Liver (tissue), 8 donors: ENCODE measurements at regions not wholly inside any gene's neighbourhood (a gene's known extent, or its start where the extent isn't known, plus 50 kb on each side); places are given as distances from the start of the nearest gene placed in this dataset.

ENCODE experiments used
- DNase-seq: peaks from one replicate; pipeline ENCODE4 v3.0.0-alpha.2; 2017; ENCODE audit warnings: low spot score
- H3K27ac ChIP-seq, 2 donors: one replicate each; pipeline ENCODE4 v1.7.0; 2013; ENCODE audit warnings: inconsistent platforms in 2 of 2, low read length in 2 of 2, control low read depth in 1 of 2, low read depth in 1 of 2, mild to moderate bottlenecking in 1 of 2
- H3K27me3 ChIP-seq, 4 donors: one replicate each; pipeline versions ENCODE4 v1.6.1 to v1.7.0; 2013; ENCODE audit warnings: low read length in 3 of 4, inconsistent platforms in 1 of 4, mild to moderate bottlenecking in 1 of 4, moderate library complexity in 1 of 4; ENCODE audit not compliant: control insufficient read depth in 4 of 4, insufficient read depth in 4 of 4
- H3K36me3 ChIP-seq, 4 donors: one replicate each; pipeline versions ENCODE4 v1.6.1 to v1.7.0; 2013; ENCODE audit warnings: low read length in 3 of 4, mild to moderate bottlenecking in 3 of 4, low read depth in 1 of 4, moderate library complexity in 1 of 4; ENCODE audit not compliant: control insufficient read depth in 4 of 4, insufficient read depth in 3 of 4
- H3K4me1 ChIP-seq, 4 donors: one replicate each; pipeline versions ENCODE4 v1.6.1 to v1.7.0; 2013; ENCODE audit warnings: low read length in 3 of 4, mild to moderate bottlenecking in 3 of 4, moderate library complexity in 1 of 4; ENCODE audit not compliant: control insufficient read depth in 4 of 4, insufficient read depth in 4 of 4
- H3K4me3 ChIP-seq, 3 donors: one replicate each; pipeline versions ENCODE4 v1.6.1 to v1.7.0; 2013; ENCODE audit warnings: low read length in 3 of 3, control low read depth in 1 of 3, low read depth in 1 of 3, mild to moderate bottlenecking in 1 of 3
- H3K9ac ChIP-seq, 2 donors: one replicate each; pipeline ENCODE4 v1.7.0; 2013; ENCODE audit warnings: low read length in 2 of 2, mild to moderate bottlenecking in 2 of 2, moderate library complexity in 2 of 2, control low read depth in 1 of 2, low read depth in 1 of 2
- H3K9me3 ChIP-seq, 4 donors: one replicate each; pipeline versions ENCODE4 v1.6.1 to v1.7.0; 2013; ENCODE audit warnings: low read length in 3 of 4; ENCODE audit not compliant: control insufficient read depth in 4 of 4
- ATF3 ChIP-seq: IDR thresholded peaks from 2 replicates; pipeline ENCODE4 v1.6.1; 2016; ENCODE audit warnings: antibody characterized with exemption
- EGR1 ChIP-seq, 2 donors: IDR thresholded peaks; 2 replicates each; pipeline ENCODE4 v1.6.1; 2016 to 2018; ENCODE audit warnings: antibody characterized with exemption in 2 of 2, low read depth in 2 of 2
- FOXA1 ChIP-seq: IDR thresholded peaks from 2 replicates; pipeline ENCODE4 v1.6.1; 2016; ENCODE audit warnings: antibody characterized with exemption
- FOXA2 ChIP-seq: IDR thresholded peaks from 2 replicates; pipeline ENCODE4 v1.6.1; 2016; ENCODE audit warnings: antibody characterized with exemption
- GABPA ChIP-seq, 2 donors: IDR thresholded peaks in 1 of 2; conservative IDR thresholded peaks in 1 of 2; 2 replicates each; pipeline ENCODE4 v1.6.1; 2016; ENCODE audit warnings: antibody characterized with exemption in 2 of 2, mild to moderate bottlenecking in 1 of 2, moderate library complexity in 1 of 2
- HNF4A ChIP-seq, 2 donors: conservative IDR thresholded peaks; 2 replicates each; pipeline ENCODE4 v1.6.1; 2016; ENCODE audit warnings: antibody characterized with exemption in 2 of 2, mild to moderate bottlenecking in 2 of 2
- HNF4G ChIP-seq: IDR thresholded peaks from 2 replicates; pipeline ENCODE4 v1.6.1; 2016; ENCODE audit warnings: antibody characterized with exemption
- JUND ChIP-seq, 2 donors: IDR thresholded peaks; 2 replicates each; pipeline ENCODE4 v1.6.1; 2016; ENCODE audit warnings: antibody characterized with exemption in 2 of 2
- MAX ChIP-seq: IDR thresholded peaks from 2 replicates; pipeline ENCODE4 v1.6.1; 2016; ENCODE audit warnings: antibody characterized with exemption
- NR2F2 ChIP-seq: IDR thresholded peaks from 2 replicates; pipeline ENCODE4 v1.6.1; 2016; ENCODE audit warnings: antibody characterized with exemption
- RXRA ChIP-seq, 2 donors: IDR thresholded peaks; 2 replicates each; pipeline ENCODE4 v1.6.1; 2017 to 2018; ENCODE audit warnings: antibody characterized with exemption in 2 of 2, mild to moderate bottlenecking in 1 of 2
- SP1 ChIP-seq: IDR thresholded peaks from 2 replicates; pipeline ENCODE4 v1.6.1; 2018; ENCODE audit warnings: antibody characterized with exemption, mild to moderate bottlenecking
- YY1 ChIP-seq: IDR thresholded peaks from 2 replicates; pipeline ENCODE4 v1.6.1; 2016; ENCODE audit warnings: antibody characterized with exemption, mild to moderate bottlenecking
- ZBTB33 ChIP-seq: IDR thresholded peaks from 2 replicates; pipeline ENCODE4 v1.6.1; 2016; ENCODE audit warnings: antibody characterized with exemption
- WGBS: extraction: QIAGEN DNeasy Blood & Tissue Kit; methylation state at CpG from one replicate; pipeline ENCODE4 v1.1.7; 2013; 5-methylcytosine and 5-hydroxymethylcytosine counted together
- TF ChIP-seq, protein P1 (sequence below): IDR thresholded peaks from 2 replicates; pipeline ENCODE4 v1.6.1; 2016; ENCODE audit warnings: antibody characterized with exemption, mild to moderate bottlenecking
- TF ChIP-seq, protein P2 (sequence below): fragments of 150-350 bp; IDR thresholded peaks from 2 replicates; pipeline ENCODE4 v1.5.1; 2017; ENCODE audit warnings: improper control_type of control experiment, low read depth, low read length; ENCODE audit not compliant: missing input control
- donor health status: healthy.
- donor health status: healthy.
- donor health status: healthy.
- donor health status: healthy.
- donor health status: healthy.

GRCh38 chr2:201975434-201975833, 58.2 kb upstream of the FZD7 start:
- Histone ChIP-seq H3K36me3 (no peaks in the 10 kb centered on the region), H3K9ac (no peak overlapping the region), H3K4me1 (peaks cover 0 to 3% (median 0%) of the 10 kb centered on the region in 4 donors), H3K27me3 (no peaks in the 10 kb centered on the region), H3K4me3 (no peak overlapping the region), H3K9me3 (no peaks in the 10 kb centered on the region), H3K27ac (no peak overlapping the region)
- 53% methylated on average over 8 of the region's 8 CpGs for WGBS
- no peak for TF ChIP-seq EGR1 (IDR thresholded peaks at IDR 0.05; ENCODE audit: low read depth in 2 of 2)
- TF ChIP-seq RXRA (IDR thresholded peaks at IDR 0.05): peak in 1 of 2 donors; percentile 5
- peak; percentile 51 to 74 for TF ChIP-seq HNF4A (conservative IDR thresholded peaks at IDR 0.05)
- TF ChIP-seq HNF4G: peak; percentile 7
- no peak for DNase-seq

DNA sequence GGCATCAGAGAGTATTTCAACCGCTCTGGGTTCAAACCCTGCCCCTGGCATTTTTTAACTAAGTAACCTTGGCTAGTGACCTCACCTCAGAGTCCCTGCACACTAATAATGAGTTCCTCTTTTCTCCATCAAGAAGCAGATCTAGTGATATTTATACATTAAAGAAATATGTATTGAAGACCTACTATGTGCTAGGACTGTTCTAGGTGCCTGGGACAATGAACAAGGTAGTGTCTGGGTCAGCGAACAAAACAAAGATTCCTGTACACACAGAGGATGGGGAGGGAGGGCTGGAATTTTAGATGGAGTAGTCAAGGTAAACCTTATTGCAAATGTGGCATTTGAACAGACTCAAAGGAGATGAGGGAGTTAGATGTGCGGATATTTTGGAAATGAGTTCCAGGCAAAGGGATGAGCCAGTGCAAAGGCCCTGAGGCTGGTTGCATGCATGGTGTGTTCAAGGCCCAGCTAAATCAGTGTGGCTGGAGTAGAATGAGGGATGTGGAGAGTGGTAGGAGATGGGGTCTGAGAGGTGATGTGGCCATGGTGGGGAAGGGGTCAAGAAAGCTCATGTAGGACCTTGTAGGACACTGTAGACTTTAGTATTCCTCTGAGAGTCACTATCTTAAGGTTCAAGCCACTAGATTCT, 57.6 kb upstream of the FZD7 start:
- no peak for TF ChIP-seq FOXA1
- no peak for TF ChIP-seq JUND (IDR thresholded peaks at IDR 0.05)
- TF ChIP-seq, protein P1, sequence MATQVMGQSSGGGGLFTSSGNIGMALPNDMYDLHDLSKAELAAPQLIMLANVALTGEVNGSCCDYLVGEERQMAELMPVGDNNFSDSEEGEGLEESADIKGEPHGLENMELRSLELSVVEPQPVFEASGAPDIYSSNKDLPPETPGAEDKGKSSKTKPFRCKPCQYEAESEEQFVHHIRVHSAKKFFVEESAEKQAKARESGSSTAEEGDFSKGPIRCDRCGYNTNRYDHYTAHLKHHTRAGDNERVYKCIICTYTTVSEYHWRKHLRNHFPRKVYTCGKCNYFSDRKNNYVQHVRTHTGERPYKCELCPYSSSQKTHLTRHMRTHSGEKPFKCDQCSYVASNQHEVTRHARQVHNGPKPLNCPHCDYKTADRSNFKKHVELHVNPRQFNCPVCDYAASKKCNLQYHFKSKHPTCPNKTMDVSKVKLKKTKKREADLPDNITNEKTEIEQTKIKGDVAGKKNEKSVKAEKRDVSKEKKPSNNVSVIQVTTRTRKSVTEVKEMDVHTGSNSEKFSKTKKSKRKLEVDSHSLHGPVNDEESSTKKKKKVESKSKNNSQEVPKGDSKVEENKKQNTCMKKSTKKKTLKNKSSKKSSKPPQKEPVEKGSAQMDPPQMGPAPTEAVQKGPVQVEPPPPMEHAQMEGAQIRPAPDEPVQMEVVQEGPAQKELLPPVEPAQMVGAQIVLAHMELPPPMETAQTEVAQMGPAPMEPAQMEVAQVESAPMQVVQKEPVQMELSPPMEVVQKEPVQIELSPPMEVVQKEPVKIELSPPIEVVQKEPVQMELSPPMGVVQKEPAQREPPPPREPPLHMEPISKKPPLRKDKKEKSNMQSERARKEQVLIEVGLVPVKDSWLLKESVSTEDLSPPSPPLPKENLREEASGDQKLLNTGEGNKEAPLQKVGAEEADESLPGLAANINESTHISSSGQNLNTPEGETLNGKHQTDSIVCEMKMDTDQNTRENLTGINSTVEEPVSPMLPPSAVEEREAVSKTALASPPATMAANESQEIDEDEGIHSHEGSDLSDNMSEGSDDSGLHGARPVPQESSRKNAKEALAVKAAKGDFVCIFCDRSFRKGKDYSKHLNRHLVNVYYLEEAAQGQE: no peak
- TF ChIP-seq SP1: no peak
- no peak for TF ChIP-seq RXRA (IDR thresholded peaks at IDR 0.05)
- TF ChIP-seq, protein P2, sequence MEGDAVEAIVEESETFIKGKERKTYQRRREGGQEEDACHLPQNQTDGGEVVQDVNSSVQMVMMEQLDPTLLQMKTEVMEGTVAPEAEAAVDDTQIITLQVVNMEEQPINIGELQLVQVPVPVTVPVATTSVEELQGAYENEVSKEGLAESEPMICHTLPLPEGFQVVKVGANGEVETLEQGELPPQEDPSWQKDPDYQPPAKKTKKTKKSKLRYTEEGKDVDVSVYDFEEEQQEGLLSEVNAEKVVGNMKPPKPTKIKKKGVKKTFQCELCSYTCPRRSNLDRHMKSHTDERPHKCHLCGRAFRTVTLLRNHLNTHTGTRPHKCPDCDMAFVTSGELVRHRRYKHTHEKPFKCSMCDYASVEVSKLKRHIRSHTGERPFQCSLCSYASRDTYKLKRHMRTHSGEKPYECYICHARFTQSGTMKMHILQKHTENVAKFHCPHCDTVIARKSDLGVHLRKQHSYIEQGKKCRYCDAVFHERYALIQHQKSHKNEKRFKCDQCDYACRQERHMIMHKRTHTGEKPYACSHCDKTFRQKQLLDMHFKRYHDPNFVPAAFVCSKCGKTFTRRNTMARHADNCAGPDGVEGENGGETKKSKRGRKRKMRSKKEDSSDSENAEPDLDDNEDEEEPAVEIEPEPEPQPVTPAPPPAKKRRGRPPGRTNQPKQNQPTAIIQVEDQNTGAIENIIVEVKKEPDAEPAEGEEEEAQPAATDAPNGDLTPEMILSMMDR: no peak
- no peak for TF ChIP-seq HNF4A (conservative IDR thresholded peaks at IDR 0.05)
- no peak for TF ChIP-seq MAX
- no peak for TF ChIP-seq NR2F2
- TF ChIP-seq YY1: no peak
- no peak for TF ChIP-seq GABPA (IDR thresholded peaks at IDR 0.05 in 1 of 2, conservative IDR thresholded peaks at IDR 0.05 in 1 of 2)
- no peak for TF ChIP-seq ZBTB33
- TF ChIP-seq ATF3: no peak
- no peak for TF ChIP-seq FOXA2
- TF ChIP-seq EGR1 (IDR thresholded peaks at IDR 0.05; ENCODE audit: low read depth in 2 of 2): no peak
- TF ChIP-seq HNF4G: no peak
- H3K9me3 ChIP-seq: no peaks in the 10 kb centered on the region
- no peaks in the 10 kb centered on the region for H3K36me3 ChIP-seq
- H3K4me1 ChIP-seq: peaks cover 0 to 3% (median 0%) of the 10 kb centered on the region in 4 donors
- no peak for DNase-seq
- H3K27ac ChIP-seq: no peak overlapping the region
- 95% methylated on average over 3 of the region's 3 CpGs for WGBS
- H3K9ac ChIP-seq: no peak overlapping the region
- no peaks in the 10 kb centered on the region for H3K27me3 ChIP-seq
- H3K4me3 ChIP-seq: no peak overlapping the region
